ENCODE measurements at regions not wholly inside any gene's neighbourhood (a gene's known extent, or its start where the extent isn't known, plus 50 kb on each side); places are given as distances from the start of the nearest gene placed in this dataset.

DNA sequence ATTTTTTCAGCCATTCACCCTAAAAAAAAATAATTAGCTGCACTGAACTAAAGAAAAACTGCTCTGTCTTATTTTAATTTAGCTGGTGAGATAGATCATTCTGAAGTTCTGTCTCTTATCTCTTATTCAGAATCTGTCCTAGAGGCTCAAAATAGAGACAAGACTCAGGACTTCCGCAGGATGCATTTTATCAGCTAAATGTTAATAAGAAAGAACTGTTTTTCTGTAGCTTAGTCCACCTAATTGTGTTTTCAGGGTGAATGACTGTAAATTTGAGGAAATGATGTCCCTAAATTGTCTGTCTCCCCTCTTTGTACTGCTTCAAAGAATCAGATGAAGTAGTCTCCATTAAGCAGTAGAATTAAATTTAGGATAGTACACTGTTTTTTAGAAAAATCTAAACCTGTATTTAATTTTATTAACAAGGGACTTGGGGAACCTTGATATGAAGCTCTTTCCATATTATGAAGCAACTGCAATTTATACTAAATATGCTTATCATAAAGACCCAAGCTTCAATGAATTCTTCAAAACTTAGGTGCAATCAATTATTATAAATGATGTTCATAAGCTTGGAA, 671.9 kb downstream of the RWDD3 start:
- DNase-seq (ENCODE audit: low read depth) = no peak

DNA sequence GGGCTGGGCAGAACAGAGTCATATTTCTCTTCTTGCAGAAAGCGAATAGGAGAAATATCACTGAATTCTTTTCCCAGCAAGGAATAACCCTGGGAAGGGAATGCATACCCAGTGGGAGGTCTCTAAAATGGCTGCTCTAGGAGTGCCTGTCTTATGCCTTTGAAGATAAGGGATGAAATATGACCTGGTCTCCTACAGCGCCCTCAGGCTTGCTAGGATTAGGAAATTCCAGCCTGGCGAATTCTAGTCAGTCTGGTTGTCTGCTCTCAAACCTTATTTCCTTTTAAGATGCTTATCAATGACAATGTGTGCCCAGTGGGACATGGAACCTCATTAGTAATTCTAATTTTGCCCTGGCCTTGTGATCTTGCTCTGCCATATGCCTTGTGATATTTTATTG, 677.7 kb downstream of the RWDD3 start:
- peak; percentile 6 for DNase-seq (ENCODE audit: low read depth)

DNA sequence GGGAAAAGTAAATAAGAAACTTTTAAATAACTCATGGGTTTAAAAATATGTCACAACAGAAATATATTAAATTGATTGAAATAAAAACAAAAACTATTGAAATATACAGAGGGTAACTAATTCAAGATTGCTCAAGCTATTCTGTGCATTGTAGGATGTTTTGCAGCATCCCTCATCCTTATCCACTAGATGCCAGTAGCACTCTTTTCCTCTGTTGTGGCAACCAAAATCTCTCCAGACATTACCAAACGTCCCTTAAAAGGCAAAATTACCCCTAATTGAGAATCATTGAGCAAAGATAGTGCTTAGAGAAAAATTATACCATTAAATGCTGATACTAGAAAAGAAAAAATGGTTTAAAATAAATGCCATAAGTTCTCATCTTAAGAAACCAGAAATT, 682.6 kb downstream of the RWDD3 start:
- peak; percentile 13 for DNase-seq (ENCODE audit: low read depth)

- no peak for DNase-seq (ENCODE audit: low read depth)
Observed at GRCh38 chr1:95924684-95925083, 690.7 kb downstream of the RWDD3 start.

- DNase-seq (ENCODE audit: low read depth) = no peak
Observed at GRCh38 chr1:95926331-95926730, 692.3 kb downstream of the RWDD3 start.

DNA sequence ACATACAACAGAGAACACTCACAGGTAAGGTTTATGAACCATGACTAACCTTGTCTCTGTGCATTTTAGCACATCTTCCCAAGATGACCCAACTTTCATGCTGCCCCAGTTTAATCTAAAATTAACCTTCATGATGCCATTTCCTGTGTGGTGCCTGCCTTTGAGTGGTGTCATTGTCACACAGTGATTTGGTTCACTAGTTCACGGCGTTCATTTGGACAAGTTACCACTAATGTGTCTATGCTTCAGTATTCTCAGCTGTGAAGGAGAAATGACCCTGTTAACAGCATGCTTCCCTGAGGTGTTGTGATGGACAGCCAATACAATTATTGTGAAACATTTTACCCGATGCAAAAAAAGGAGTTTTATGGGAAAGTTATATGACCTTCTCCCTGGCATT, 693.1 kb downstream of the RWDD3 start:
- DNase-seq (ENCODE audit: low read depth) = no peak

DNA sequence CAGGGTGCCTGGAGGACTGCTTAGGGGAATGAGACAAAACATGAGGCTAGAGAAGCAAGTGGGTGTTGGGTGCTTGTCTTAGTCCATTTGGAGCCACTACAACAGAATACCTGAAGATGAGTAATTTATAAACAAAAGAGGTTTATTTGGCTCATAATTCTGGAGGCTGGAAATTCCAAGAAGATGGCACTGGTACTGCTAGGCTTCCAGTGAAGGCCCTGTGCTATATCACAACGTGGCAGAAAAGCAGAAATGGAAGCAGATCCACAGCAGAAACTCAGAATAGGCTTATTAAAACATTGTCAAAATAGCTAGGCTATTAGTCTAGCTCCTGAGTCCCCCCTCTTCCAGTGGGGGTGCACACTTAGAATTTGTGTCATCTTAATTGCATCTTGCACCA, 701.7 kb downstream of the RWDD3 start:
- no peak for DNase-seq (ENCODE audit: low read depth)

DNA sequence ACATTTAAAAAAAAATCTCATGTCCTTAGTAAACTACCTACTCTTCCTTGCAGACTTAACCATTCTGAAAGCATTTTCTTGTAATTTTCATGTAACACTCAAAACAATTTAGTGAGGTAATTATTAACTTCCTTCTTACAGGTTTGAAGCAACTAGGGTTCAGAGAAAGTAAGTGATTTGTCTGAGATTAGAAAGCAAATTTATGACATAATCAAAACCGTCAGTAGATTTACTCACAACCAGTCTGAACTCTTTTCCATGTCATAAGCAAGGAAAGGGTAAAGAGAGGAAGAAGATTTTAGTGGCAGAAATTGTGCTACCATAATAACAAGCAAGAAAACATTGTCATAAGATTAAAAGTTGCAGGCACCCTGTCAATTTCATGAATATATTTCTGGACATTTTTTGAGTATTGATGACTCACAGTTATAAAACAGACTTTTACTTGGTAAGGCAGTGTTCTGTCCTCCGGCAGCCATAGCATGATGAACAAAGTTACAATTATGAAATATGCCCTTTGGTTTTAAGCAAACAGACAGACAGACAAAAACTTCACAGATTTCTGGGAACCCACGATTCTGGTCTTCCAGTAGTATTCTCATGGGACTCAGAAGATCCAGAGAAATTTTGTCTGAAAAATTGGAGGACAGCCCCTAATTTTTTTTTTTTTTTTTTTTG, 707.2 kb downstream of the RWDD3 start:
- no peak for DNase-seq (ENCODE audit: low read depth)

DNA sequence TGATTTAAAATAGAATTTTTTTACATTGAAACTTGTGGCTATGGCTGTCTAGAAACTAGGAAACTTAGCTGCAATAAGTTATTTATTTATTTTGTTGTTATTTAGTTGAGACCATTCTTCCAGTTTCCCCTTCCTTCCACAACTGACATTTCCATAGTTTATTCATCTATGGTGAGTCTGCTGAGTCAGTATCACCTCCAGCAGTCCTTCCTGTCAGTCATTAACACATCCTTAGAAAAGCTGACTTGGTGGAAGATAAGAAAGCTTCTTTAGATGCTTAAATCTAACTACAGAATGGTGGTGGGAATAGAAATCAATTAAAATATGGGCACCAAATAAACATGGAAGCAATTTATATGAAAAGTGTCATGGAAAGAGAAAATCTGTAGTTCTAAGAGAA, 714.0 kb downstream of the RWDD3 start:
- DNase-seq (ENCODE audit: low read depth) = no peak

GRCh38 chr1:95951371-95952102, 717.5 kb downstream of the RWDD3 start:
- no peak for DNase-seq (ENCODE audit: low read depth)

DNA sequence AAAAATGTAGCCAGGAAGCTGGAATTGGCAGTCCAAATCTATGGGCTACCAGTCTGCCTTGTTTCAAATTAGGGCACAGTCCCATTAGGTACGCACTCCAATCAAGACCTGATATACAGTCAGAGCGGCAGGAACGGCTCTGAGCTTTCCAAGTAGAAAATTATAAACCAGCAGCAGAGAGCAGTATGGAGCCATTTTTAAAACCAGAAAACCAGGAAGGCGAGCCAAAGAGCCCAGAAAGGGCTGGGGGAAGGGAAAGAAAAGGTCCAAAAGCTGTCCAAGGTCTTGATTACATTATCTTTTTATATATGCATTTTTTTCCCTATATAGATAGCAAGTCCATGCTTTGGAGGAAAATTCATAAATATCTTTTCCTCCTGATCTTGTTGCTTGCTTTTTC, 719.0 kb downstream of the RWDD3 start:
- peak; percentile 34 for DNase-seq (ENCODE audit: low read depth)

DNA sequence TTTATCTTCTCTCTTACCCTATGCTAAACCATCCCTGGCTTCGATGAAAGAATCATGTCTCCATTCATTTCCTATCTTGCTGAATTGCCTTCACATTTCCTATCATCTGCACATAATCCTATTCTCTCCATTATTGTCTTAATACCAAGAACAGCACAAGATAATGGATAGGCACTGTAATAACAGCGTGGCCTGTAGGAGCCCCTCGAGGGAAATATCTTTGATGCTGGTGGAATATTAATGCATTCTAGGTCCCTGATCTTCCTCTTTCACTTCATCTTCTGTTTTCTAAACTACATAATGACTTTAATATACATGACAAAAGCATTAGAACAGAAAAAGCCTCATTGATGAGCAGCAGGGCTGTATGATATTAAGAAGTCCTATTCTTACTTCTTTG, 720.6 kb downstream of the RWDD3 start:
- no peak for DNase-seq (ENCODE audit: low read depth)

DNA sequence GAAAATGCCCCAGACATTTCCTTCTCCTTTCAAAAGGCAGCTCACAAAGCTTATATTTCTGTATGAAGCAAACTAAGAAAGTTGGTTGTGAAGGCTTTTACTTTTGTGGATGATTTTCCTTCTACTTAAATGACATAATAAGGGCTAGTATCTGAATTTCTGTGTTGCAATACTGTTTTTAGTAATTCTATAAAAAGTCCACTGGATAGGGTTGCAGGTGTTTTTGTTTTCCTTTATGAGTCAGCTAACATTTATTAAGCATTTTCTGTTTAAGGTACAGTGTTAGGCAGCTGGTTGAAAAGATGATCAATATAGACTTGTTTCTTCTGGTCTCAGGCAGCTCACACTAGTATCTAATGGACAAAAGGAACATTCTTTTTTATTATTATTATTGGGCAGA, 722.2 kb downstream of the RWDD3 start:
- DNase-seq (ENCODE audit: low read depth) = no peak

- DNase-seq (ENCODE audit: low read depth) = peak; percentile 20
Observed at GRCh38 chr1:95957748-95958147, 723.7 kb downstream of the RWDD3 start.

DNA sequence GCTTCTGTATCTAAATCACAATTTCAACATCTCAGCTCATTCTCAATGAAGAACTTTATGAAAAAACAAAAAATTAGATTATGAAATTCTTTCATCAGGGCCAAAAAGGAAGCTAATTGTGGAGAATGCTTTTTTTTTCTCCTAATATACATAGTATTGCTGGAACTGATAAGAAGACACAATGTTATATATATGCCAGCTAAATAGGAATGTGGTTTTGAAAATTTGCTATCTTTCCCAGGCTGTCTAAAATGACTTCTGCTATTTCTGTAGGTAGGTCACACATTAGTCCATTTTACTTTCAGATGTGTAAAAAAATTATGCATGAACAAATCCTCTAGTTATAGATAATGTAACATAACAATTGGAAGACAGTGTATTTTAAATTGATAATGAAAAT, 732.9 kb downstream of the RWDD3 start:
- DNase-seq (ENCODE audit: low read depth) = no peak

GRCh38 chr1:95974586-95974985, 740.6 kb downstream of the RWDD3 start:
- peak; percentile 50 for DNase-seq (ENCODE audit: low read depth)

GRCh38 chr1:95982711-95983110, 738.9 kb upstream of the PTBP2 start:
- no peak for DNase-seq (ENCODE audit: low read depth)

- no peak for DNase-seq (ENCODE audit: low read depth)
Observed at GRCh38 chr1:95983831-95984230, 737.8 kb upstream of the PTBP2 start.

DNA sequence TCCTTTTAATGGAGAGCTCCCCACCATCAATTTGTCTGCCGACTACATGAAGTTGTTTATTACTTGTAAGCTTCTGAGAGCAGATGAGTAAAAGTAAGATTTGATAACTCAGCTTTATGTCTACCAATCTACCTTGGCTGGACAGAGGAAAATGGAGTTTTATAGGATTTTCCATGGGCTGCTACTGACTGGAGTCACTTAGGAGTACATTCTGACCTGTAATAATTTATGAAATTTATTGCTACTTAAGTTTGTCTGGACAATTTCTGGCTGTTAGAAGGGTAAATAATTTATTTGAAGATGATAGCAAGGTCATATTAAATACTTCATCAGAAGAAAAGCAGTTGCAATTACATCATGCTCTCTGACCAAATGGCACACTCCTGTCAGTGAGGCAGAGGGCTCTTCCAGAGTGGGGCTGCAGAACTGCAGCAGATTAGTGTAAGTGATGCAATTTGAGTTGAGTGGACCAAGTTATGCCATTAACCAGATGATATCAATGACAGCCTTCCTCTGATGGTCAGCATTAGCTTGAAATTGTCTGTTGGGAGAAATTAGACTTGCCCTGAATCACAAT, 736.7 kb upstream of the PTBP2 start:
- no peak for DNase-seq (ENCODE audit: low read depth)

DNA sequence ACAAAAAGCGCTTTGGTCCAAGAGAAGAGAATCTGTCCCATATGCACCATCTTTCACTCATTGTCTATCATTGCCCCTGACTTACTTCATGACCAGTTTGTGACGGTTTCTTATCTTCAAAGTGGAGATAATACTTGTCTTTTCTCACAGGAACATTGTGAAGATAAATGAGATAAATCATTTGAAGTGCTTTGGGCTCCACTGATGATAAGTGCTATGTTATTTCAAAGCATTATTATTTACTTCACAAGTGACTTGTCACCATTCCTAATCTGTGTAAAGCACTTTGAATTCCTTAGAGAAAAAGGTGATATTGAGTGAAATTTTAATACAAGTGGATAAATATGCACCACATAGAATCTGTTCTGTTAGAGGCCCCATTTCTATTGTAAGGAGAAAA, 731.6 kb upstream of the PTBP2 start:
- no peak for DNase-seq (ENCODE audit: low read depth)

- DNase-seq (ENCODE audit: low read depth) = no peak
Observed at GRCh38 chr1:95991787-95992520, 729.6 kb upstream of the PTBP2 start.

- DNase-seq (ENCODE audit: low read depth) = no peak
Observed at GRCh38 chr1:95994643-95995042, 726.9 kb upstream of the PTBP2 start.

GRCh38 chr1:96002201-96002600, 719.4 kb upstream of the PTBP2 start:
- DNase-seq (ENCODE audit: low read depth) = no peak

Measured in amniotic epithelial cell (primary cell).